NCI-H2107 treated with DMSO at 0.1 percent for 48 hours (cell line): ENCODE measurements at regions not wholly inside any gene's neighbourhood (a gene's known extent, or its start where the extent isn't known, plus 50 kb on each side); places are given as distances from the start of the nearest gene placed in this dataset.
A peak's percentile ranks its signal among the peaks of the same experiment; 100 is the strongest.

Experiments
- DNase-seq: peaks from one replicate; lab custom pipeline; 2025; ENCODE audit not compliant: unreplicated experiment; lab: John Stamatoyannopoulos, UW

DNA sequence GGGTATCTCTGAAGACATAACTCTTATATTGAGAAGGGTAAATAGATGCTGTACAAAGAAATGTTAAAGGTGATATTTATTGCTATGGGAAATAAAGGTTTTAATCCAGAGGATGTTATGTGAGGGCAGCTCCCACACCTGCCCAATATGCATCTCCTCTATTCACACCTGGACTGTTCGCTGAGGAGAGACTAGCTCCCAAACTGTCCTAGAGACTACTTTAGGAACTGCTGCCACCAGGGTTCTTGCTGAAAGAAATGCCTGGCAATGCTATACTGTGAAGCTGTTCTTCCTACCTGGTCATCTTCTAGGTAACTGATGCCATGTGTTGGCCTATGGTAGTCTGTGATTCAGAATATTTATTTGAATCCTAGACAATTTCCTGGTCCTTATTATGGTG is 1421.5 kb upstream of the SPRY2 start:
- no peak for DNase-seq

DNA sequence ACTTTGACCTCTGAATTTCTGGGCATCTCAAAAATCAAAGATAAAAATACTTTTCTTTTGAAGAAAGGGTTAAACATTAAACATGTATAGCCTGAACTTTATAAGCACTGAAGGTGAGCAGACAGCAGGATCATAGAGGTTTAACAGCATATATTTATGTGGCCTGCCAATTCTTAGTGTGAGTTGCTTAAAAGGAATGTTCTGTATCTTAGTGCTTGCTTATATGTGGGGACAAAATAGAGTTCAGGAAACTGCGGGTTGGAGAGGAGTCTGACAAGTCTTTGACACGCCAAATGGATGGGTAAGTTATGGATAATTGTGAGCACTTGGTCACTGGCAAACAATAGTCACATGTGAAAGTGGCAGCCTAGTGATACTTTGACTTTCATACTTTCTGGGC is 1419.4 kb upstream of the SPRY2 start:
- DNase-seq = no peak

DNA sequence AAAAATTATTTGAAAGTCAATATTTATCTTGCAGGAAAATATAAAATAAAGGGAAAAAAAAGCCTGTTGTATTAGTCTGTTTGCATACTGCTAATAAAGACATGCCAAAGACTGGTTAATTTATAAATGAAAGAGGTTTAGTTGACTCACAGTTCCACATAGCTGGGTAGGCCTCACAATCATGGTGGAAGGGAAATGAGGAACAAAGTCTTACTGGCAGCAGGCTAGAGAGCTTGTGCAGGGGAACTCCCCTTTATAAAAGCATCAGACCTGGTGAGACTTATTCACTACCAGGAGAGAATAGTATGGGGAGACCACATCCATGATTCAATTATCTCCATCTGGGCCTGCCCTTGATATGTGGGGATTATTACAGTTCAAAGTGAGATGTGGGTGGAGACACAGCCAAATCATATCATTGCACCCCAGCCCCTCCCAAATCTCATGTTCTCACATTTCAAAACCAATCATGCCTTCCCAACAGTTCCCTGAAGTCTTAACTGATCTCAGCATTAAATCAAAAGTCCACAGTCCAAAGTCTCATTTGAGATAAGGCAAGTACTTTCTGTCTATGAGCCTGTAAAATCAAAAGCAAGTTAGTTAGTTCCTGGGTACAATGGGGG is 1416.5 kb upstream of the SPRY2 start:
- DNase-seq = no peak

DNA sequence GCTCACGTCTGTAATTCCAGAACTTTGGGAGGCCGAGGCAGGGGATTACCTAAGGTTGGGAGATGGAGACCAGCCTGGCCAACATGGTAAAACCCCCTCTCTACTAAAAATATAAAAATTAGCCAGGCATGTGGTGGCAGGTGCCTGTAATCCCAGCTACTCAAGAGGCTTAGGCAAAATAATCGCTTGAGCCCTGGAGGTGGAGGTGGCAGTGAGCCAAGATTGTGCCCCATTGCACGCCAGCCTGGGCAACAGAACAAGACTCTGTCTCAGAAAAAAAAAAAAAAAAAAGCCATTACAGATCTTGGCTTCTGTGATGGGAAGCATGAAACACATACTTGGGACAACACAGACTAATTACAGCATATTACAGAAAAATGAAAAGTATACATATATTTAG is 1404.5 kb upstream of the SPRY2 start:
- no peak for DNase-seq

- no peak for DNase-seq
Measured at GRCh38 chr13:81738364-81738763, 1397.4 kb upstream of the SPRY2 start.

- DNase-seq = no peak
Measured at GRCh38 chr13:81726037-81726726, 1385.3 kb upstream of the SPRY2 start.

DNA sequence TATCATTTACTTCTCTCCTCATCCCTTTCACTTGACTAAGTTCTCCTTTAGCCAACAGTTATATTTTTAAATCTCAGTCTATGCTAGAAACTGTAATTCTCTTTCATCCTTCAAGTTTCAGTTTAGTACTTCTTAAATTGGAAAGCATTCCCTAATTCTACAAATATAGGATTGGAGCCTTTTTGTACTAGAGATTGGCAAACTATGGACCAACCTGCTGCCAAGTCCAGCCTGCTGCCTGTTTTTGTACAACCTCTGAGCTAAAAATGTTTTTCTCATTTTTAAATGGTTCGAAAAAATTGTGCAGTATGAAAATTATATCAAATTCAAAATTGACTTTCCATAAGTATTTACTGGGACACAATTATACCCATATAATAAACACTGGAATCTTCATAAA is 1381.5 kb upstream of the SPRY2 start:
- DNase-seq = no peak

DNA sequence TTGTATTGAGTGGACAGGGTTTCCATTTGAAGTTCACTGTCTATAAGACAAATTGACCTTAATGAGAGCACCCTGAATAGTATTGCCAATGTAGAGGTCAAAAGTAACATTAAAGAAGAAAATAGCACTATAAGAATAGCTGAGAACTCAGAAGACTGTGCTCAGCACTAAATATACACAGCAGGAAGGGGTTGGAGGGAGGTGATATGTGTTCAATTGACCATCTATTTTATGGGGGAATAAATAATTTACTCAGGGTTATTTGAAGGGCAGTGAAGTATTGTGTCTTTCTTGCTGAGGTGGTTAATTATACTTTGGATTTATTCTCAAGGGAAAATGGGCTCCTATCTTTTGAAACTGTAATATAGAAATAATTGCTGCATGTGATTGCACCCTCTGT is 1380.5 kb upstream of the SPRY2 start:
- DNase-seq = no peak

DNA sequence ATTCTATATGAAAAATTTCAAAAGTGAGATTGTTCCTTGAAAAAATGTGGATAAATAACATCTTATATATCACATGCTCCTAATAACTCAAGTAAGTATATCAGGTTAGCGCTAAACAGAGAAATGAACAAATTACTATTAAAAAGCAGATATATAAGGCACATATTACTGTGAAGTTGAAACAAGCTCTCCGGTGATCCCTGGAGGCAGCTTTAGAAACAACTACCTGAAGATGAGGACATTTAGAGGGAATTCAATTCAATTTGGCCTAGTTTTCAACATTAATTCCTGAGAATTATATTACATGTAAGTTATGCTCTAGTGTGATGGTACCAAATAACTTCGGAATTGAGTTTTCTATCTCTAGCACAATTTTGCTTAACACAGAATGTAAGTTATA is 1373.6 kb upstream of the SPRY2 start:
- DNase-seq = no peak

GRCh38 chr13:81713201-81713600 is 1372.3 kb upstream of the SPRY2 start:
- DNase-seq = no peak

DNA sequence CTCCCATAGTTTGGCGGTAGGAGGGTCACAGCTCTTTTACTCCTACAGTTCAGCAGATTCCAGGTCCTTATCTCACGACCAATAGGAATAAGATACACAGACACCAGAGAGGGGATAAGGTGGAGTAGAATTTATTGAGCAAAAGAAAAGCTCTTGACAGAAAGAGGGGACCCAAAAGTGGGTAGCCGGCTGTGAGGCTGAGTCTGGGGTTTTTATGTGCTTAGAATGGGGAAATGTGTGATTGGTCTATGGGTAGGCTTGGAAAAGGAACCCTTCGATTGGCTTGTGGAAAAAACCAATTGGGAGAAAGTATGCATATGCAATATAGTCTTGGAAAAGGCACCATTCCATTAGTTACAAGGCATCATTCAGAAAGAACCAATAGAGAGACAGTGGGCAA is 1356.9 kb upstream of the SPRY2 start:
- DNase-seq = no peak

- DNase-seq = peak; percentile 2
Measured at GRCh38 chr13:81686877-81687276, 1346.0 kb upstream of the SPRY2 start.

DNA sequence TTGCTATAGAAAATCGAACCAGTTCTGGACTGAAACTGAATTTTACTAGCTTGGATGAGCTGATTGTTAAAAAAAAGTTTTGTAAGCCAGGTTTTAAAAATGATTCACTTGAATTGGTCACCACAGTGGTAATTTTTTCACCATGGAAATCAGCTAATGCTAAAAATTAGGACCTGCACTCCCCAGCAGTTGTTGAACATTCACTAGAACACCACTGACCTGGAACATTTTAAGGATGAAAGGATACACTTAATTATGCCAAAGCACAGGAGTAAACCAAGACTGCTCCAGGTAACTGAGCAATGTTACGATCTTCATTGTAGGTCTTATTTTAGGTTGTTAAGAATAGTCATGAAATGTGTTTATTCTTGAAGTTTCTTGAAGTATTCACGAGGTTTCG is 1342.6 kb upstream of the SPRY2 start:
- no peak for DNase-seq

DNA sequence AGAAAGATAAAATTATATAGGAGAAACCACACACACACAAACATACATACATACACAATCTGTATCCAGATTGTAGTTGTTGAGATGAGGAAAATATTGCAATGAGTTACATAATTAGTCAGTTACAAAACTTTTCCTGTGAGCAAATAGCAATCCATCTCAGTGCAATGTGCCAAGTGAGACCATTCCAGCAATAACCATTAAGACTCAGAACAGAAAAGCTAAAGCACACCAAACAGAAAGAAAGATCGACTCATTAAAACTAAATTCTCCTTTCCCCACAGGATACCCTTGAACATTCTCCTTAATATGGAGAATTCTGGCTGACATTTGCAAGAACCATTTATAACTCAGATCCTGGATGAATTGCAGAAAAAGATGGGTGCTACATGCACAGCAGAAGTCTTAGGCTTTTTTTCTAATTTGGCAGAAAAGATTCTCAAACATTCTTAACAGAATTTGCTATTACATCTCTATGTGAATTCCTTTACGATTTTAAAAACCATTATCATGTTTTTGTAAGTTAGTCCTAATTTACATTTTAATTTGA is 1341.2 kb upstream of the SPRY2 start:
- DNase-seq = no peak

DNA sequence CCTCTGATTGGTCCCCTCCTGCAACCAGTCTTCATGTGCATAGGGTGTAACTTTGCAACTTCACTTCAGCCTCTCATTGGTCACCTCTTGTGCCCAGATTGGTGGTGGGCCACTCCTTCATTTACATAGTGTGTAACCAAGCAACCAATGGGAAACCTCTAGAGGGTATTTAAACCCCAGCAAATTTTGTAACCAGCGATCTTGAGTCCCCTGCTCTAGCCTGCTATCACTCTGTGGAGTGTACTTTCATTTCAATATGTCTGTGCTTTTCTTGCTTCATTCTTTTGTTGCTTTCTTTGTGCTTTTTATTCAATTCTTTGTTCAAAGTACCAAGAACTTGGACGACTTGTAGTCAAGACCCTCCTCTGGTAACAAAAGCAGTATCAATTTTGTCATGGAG is 1336.9 kb upstream of the SPRY2 start:
- DNase-seq = no peak

DNA sequence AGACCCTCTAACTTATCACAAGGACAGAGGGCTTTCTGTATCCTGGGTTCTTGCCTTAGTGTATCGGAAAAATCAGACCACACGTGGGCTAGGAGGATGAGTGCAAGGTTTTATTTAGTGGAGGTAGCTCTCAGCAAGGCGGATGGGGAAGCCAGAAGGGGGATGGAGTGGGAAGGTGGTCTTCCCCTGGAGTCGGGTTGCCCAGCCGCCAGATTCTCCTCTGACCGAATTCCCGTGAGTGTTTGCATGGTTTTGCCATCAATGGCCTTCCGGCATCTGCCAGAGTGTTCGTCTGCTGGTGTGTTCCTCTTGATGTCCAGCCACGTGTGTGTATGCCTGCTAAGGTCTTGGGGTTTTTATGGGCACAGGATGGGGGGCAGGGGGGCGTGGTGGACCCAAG is 1335.1 kb upstream of the SPRY2 start:
- DNase-seq = no peak

- no peak for DNase-seq
Measured at GRCh38 chr13:81671064-81671463, 1330.1 kb upstream of the SPRY2 start.

DNA sequence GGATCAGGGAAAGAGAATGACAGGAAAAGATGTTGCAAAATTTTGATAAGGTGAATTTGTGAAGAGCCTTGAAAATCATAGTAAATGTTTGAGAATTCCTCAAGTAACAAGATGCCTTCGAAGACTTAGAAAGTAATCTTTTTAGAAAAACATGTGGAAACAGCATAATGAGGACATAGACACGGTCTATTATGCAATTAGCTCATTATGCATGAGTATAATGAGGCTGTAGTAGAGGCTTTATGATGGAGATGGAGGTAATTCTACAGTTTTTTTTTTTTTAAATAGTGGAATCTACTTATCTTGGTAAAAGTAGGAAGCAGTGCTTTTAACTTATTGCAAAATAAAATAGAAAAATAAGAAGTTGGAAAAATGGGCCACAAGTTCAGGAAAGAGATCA is 1329.1 kb upstream of the SPRY2 start:
- DNase-seq = no peak

GRCh38 chr13:81664872-81665271 is 1323.9 kb upstream of the SPRY2 start:
- no peak for DNase-seq

GRCh38 chr13:81659984-81660383 is 1319.1 kb upstream of the SPRY2 start:
- DNase-seq = no peak

- no peak for DNase-seq
Measured at GRCh38 chr13:81658598-81659370, 1317.9 kb upstream of the SPRY2 start.

DNA sequence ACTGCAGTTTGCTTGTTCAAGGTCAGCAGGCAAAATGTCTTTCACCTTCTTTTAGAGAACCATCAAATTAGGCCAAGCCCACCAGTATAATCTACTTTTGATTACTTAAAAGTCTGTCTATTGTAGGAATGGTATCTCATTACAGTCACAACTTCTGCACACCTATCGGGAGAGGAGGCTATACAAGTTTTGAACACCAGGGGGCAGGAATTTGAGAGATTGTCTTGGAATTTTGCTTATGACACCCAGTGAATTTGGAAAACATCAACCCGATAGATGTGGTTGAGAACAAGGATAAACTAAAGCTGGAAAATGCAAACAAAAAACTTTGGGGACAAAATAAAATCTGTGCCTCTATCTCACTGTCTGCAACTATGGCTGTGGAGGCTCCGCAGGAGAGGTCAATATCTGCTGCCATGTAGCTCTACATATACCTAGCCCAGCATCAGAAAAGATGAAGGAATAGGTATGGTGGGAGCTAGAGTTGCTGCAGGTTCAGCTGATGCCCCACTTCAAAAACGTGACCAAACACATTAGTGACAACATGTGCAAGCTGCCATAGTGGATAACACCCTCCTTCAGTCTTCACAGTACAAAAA is 1299.2 kb upstream of the SPRY2 start:
- DNase-seq = no peak
